Stimulated activated CD4-positive, alpha-beta T cell treated with anti-CD3 and anti-CD28 coated beads, Interleukin-4, amount 100 ng/mL, for 48 hours (primary cell): ENCODE measurements at regions not wholly inside any gene's neighbourhood (a gene's known extent, or its start where the extent isn't known, plus 50 kb on each side); places are given as distances from the start of the nearest gene placed in this dataset.
"Not testable (repeated sequence)": the region's sequence is repeated elsewhere in the genome, so short reads cannot be mapped to it uniquely, and the experiment has no call there.

Experiments
- DNase-seq, 2 donors: peaks; one replicate each; pipeline ENCODE4 v3.0.0-alpha.2; 2020; ENCODE audit warnings: low read depth in 2 of 2

DNA sequence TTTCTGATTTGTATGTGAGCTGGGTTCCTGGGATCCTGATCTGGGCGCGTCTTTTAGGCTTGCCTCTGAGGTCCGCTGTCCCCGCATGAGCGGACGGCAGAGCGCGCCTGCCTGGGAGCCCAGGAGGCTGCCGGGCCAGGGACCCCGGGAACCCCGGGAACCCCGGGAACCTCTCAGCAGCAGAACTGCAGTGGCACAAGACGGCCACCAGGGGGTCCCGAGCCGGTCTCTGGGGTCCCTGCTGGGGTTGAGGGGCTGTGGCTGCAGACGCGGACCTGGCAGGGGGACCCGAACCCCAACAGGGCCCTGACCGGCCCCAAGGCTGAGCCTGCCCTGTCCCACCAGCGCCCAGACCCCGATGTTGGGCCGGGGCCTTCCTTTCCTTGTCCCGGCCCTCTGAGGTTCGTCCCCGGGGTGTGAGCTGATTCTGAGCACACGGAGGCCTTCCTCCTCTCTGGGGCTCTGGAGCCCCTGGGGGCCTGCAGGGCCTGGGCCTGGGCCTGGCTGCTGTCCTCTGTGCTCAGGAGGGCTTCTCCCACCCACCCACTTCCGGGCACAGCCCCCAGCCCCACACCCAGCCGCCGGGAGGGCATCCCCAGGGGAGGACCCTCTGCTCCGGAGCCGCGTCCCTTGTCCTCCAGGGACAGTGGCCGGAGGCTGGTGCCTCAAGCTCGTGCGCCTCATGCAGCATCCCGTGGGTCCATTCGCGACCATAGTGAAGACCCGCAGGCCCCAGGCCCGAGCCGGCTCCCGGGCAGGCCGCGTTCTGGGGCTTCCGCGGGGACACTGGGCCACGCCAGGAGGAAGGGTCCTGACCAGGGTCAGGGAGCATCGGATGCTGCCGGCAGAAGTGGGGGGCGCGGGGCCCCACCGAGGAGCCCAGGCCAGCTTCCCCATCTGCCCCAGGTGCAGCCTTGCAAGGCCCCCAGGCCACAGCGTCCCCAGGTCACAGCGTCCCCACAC, 152.9 kb downstream of the TMEM121 start:
- DNase-seq, result not testable (repeated sequence)

- not testable (repeated sequence) for DNase-seq
Measured at GRCh38 chr14:105679959-105680735, 153.8 kb downstream of the TMEM121 start.

GRCh38 chr14:105680736-105681098, 154.3 kb downstream of the TMEM121 start:
- not testable (repeated sequence) for DNase-seq

DNA sequence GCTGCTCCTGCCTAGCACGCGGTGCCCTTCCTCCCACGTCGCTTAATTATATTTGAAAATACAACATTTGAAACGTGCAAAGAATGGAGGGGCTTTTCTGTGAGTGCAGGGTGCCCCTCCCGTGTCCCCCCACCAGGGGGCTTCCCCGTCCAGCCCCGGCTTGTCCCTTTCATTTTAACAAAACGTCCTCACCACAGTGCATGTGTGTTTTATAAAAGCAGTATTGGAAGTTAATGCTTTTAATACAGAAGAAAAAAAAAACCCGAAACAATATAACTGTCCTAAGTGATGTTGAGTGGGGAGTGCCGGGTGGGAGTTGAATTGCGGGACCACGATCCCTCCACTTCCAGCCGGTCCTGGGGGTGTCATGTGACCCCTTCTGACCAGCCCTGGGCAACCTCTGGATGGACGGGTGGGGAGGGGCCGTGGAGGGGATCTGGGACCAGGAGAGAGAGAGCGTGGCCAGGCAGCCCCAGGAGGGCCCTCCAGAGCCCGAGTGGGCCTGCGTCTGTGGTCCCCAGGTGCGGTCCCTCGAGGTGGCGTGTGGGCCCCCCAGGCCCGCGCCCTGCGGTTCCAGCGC, 155.3 kb downstream of the TMEM121 start:
- not testable (repeated sequence) for DNase-seq

DNA sequence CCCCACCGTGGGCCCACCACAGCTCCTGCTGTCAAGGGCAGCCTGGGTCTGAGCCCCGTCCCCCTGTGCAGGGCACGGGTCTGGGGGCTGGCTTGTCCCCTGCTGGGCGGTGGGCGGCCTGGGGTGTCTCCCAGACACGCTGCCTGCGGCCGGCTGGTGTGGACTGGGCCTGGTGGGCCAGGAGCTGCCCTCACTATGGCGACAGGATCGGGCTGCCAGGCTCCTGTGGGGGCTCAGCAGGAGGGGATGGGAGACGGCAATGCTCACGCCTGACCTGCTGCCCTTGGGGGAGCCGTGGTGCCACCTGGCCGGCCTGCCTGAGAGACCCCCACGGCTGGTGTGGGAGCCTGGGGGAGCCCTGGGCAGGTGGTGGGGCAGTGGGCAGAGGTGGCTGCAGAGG, 156.1 kb downstream of the TMEM121 start:
- not testable (repeated sequence) for DNase-seq

- no peak for DNase-seq
Measured at GRCh38 chr14:105682956-105683570, 156.7 kb downstream of the TMEM121 start.

GRCh38 chr14:105684056-105684455, 157.7 kb downstream of the TMEM121 start:
- not testable (repeated sequence) for DNase-seq

- DNase-seq, result not testable (repeated sequence)
Measured at GRCh38 chr14:105684597-105684996, 158.2 kb downstream of the TMEM121 start.

DNA sequence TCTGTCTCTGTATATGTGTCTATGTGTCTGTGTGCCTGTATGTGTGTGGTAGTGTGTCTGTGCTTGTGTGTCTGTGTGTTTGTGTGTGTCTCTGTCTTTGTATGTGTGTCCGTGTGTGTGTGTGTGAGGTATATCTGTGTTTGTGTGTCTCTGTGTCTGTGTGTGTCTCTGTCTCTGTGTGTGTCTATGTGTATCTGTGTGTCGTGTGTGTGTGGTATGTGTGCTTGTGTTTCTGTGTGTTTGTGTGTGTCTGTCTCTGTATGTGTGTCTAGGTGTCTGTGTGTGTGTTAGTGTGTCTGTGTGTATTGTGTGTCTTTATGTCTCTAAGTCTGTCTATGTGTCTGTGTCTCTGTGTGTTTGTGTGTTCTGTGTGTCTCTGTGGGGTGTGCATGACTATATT, 158.6 kb downstream of the TMEM121 start:
- no peak for DNase-seq

GRCh38 chr14:105685605-105686004, 159.2 kb downstream of the TMEM121 start:
- DNase-seq, result not testable (repeated sequence)

DNA sequence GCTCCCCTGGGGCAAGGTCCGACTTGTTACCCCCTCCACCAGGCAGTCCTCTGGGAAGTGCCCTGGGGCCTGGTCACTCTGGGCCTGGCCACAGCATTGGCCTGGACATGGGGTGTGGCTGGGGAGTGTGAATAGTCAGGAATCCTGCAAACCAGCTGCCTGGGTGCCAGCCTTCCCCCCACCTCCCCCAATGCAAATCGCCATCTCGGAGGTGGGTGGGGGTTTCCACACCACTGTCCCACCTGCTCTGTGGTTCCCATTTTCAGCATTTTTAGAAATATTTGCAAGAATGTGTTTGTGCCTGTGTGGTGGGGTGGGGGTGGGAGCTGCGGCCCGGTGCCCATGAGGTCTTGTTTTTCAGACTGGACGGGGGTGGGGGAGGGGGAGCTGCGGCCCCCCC, 159.7 kb downstream of the TMEM121 start:
- not testable (repeated sequence) for DNase-seq

- not testable (repeated sequence) for DNase-seq
Measured at GRCh38 chr14:105686462-105687170, 160.2 kb downstream of the TMEM121 start.

DNA sequence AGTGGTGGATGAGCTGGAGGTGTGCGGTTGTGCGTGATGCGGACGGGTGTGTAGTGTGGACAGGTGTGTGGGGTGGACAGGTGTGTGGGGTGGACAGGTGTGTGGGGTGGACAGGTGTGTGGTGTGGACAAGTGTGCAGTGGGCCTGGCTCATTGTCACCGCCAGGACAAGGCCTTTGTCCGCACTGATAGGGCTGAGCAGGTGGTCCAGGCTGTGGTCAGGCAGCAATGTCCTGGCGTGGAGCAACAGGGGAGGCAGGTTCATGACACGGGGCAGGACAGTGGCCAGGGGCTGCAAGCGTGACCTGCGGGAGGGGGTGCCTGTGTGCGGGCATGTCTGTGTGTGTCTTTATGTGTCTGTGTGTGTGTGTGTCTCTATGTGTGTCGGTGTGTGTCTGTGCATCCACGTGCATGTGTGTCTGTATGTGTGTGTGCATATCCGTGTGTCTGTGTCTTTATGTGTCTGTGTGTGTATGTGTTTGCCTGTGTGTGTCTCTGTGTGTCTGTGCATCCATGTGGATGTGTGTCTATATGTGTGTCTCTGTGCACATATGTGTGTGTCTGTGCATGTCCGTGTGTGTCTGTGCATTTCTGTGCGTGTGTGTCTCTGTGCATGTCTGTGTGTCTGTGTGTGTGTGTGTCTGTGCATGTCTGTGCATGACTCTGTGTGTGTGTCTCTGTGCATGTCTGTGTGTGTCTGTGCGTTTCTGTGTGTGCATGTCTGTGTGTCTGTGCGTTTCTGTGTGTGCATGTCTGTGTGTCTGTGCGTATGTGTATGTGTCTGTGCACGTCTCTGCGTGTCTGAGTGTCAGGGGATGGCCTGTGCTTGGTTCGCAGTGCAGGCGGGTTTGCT, 161.0 kb downstream of the TMEM121 start:
- DNase-seq, result not testable (repeated sequence)

DNA sequence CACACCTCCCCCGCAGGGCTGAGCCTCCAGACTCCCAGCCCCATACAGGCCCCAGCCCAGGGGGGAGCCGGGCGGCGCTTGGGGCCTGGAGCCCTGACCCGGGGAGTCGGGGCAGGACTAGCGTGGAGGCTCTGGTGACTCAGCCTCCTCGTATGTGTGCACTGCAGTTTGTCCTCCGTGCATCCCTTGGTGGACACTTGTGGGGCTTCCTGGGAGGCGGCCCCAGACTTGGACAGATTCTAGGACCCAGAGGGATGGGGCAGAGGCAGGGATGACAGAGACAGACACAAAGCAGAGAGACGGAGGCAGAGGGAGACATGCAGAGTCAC, 161.6 kb downstream of the TMEM121 start:
- not testable (repeated sequence) for DNase-seq

- not testable (repeated sequence) for DNase-seq
Measured at GRCh38 chr14:105688664-105689221, 162.4 kb downstream of the TMEM121 start.

DNA sequence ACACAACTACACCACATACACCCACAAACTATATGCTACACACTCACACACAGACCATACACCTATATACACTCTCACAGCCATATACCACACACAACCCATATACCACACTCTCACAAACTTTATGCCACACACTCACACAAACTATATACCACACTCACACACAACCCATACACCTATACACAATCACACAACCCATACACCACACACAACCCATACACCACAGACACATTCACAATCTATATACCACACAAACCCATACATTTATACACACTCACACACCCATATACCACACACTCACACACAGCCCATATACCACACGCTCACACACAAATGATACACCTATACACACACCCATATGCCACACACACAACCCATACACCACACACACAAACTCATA, 163.3 kb downstream of the TMEM121 start:
- DNase-seq, result no peak

DNA sequence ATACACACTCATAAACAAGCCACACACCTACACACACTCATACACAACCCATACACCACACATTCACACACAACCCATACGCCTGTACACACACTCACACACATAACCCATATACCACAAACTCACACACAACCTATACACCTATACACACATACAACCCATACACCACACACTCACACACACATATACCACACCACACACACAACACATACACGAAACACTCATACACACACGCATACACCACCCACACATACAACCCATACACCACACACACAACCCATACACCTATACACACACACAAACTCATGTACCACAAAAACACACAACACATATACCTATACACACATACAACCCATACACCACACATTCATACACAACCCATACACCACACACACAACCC, 164.3 kb downstream of the TMEM121 start:
- DNase-seq, result no peak

GRCh38 chr14:105691321-105692109, 165.1 kb downstream of the TMEM121 start:
- not testable (repeated sequence) for DNase-seq

- not testable (repeated sequence) for DNase-seq
Measured at GRCh38 chr14:105692110-105692685, 165.8 kb downstream of the TMEM121 start.
